ENCODE measurements at regions not wholly inside any gene's neighbourhood (a gene's known extent, or its start where the extent isn't known, plus 50 kb on each side); places are given as distances from the start of the nearest gene placed in this dataset.

DNA sequence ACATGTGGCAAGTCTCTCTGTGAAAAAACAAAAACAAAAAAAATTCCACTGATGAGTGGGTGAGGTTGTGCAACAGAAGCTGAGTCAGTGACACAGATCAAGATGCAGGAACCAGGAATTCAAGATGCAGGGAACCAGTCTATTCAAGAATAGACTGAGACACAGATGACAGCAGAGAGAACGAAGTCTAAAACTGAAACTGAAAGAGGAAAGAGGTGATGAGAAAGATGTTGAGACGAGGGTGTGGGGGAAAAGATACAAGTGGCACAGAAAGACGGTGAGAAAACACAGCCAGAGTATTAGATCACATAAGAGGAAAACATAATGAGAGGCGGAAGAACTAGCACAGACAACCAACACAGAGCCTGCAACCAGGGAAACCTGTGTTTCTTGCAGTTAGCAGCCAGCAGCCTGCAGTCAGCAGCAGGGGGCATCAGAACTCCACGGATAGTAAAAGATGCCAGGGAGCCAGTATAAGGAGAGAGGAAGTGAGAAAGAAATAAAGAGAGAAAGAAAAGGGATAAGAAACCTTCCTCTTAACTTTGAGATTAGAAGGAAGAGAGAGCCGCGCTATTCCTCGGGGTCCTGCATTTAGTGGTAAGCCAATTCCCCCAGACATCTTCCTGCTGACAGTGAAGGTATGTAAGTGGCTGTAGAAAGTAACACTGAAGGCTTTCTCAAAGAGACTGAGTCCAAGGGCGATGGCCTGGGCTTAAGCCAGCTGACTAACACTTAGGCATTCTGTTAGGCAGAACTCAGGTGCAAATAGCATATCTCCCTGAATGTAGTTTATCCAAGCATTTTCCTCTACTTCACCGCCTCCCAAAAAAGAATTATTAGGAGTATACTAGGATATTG, 79.0 kb downstream of the TLR4 start:
- Histone ChIP-seq H3K4me2 (ENCODE audit: low read length) (peak overlapping the region; percentile 93), H3K79me2 (ENCODE audit: insufficient read depth, low read length) (no peaks in the 10 kb centered on the region), H2AFZ (ENCODE audit: low read depth, low read length) (peak overlapping the region; percentile 67), H4K20me1 (ENCODE audit: insufficient read depth, low read length) (no peaks in the 10 kb centered on the region), H3K9ac (ENCODE audit: low read length) (peak overlapping the region; percentile 74), H3K27me3 (ENCODE audit: insufficient read depth, low read length) (no peaks in the 10 kb centered on the region), H3K27ac (ENCODE audit: low read depth, low read length) (no peak overlapping the region), H3K4me1 (ENCODE audit: insufficient read depth, low read length) (no peaks in the 10 kb centered on the region), H3K36me3 (ENCODE audit: insufficient read depth, low read length) (no peaks in the 10 kb centered on the region), H3K9me3 (ENCODE audit: insufficient read depth, low read depth, low read length) (no peaks in the 10 kb centered on the region), H3K4me3 (ENCODE audit: insufficient read depth, low read depth, low read length) (peak overlapping the region; percentile 61)
- Mint-ChIP-seq H3K36me3 (ENCODE audit: low read depth, unreplicated experiment) (no peaks in the 10 kb centered on the region), H3K27ac (ENCODE audit: unreplicated experiment) (no peak overlapping the region), H3K4me1 (ENCODE audit: low read depth, unreplicated experiment) (no peaks in the 10 kb centered on the region), H3K9me3 (ENCODE audit: unreplicated experiment) (no peaks in the 10 kb centered on the region), H3K4me3 (ENCODE audit: unreplicated experiment) (no peak overlapping the region), H3K27me3 (ENCODE audit: low read depth, unreplicated experiment) (no peaks in the 10 kb centered on the region)
- peak; percentile 32 for FAIRE-seq
- TF ChIP-seq, protein P1, sequence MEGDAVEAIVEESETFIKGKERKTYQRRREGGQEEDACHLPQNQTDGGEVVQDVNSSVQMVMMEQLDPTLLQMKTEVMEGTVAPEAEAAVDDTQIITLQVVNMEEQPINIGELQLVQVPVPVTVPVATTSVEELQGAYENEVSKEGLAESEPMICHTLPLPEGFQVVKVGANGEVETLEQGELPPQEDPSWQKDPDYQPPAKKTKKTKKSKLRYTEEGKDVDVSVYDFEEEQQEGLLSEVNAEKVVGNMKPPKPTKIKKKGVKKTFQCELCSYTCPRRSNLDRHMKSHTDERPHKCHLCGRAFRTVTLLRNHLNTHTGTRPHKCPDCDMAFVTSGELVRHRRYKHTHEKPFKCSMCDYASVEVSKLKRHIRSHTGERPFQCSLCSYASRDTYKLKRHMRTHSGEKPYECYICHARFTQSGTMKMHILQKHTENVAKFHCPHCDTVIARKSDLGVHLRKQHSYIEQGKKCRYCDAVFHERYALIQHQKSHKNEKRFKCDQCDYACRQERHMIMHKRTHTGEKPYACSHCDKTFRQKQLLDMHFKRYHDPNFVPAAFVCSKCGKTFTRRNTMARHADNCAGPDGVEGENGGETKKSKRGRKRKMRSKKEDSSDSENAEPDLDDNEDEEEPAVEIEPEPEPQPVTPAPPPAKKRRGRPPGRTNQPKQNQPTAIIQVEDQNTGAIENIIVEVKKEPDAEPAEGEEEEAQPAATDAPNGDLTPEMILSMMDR (IDR thresholded peaks at IDR 0.05; ENCODE audit: insufficient read depth, low read depth, low read length) = peak; percentile 90
- no peak for TF ChIP-seq EZH2 (IDR thresholded peaks at IDR 0.05; ENCODE audit: insufficient read depth, low read length)
- peak; percentile 52 for DNase-seq (ENCODE audit: low read depth)

DNA sequence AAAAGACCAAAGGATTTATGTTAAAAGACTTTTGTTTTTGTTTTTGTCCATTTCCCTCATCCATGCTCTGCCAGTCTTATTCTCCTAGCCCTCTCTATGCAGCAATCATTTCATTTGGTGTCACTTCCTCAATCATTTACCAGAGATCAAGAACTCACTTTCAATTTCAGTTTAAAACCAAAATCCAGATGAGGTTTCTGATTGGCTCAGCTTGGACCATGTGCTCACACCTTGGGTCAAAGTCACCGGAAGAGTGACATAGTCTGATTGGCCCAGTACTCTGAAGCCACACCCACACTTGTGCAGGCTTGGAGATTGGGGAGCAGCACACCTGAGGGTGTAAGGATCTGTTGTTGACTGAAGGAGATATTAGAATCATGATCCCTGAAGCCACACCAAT, 79.6 kb downstream of the TLR4 start:
- H3K9me3 ChIP-seq (ENCODE audit: insufficient read depth, low read depth, low read length) = no peaks in the 10 kb centered on the region
- DNase-seq (ENCODE audit: low read depth) (no peak), FAIRE-seq (no peak)
- Mint-ChIP-seq H3K4me3 (ENCODE audit: unreplicated experiment) (no peak overlapping the region), H3K36me3 (ENCODE audit: low read depth, unreplicated experiment) (no peaks in the 10 kb centered on the region), H3K27me3 (ENCODE audit: low read depth, unreplicated experiment) (no peaks in the 10 kb centered on the region), H3K4me1 (ENCODE audit: low read depth, unreplicated experiment) (peaks cover 4% of the 10 kb centered on the region), H3K9me3 (ENCODE audit: unreplicated experiment) (no peaks in the 10 kb centered on the region), H3K27ac (ENCODE audit: unreplicated experiment) (no peak overlapping the region)
- peak overlapping the region; percentile 93 for H3K4me2 ChIP-seq (ENCODE audit: low read length)
- no peak overlapping the region for H3K4me3 ChIP-seq (ENCODE audit: insufficient read depth, low read depth, low read length)
- no peak for TF ChIP-seq EZH2 (IDR thresholded peaks at IDR 0.05; ENCODE audit: insufficient read depth, low read length)
- TF ChIP-seq, protein P1 (IDR thresholded peaks at IDR 0.05; ENCODE audit: insufficient read depth, low read depth, low read length) = no peak
- no peak overlapping the region for H3K9ac ChIP-seq (ENCODE audit: low read length)
- no peak overlapping the region for H3K27ac ChIP-seq (ENCODE audit: low read depth, low read length)
- H3K36me3 ChIP-seq (ENCODE audit: insufficient read depth, low read length) = no peaks in the 10 kb centered on the region
- no peaks in the 10 kb centered on the region for H3K4me1 ChIP-seq (ENCODE audit: insufficient read depth, low read length)
- no peaks in the 10 kb centered on the region for H3K27me3 ChIP-seq (ENCODE audit: insufficient read depth, low read length)
- H2AFZ ChIP-seq (ENCODE audit: low read depth, low read length) = no peak overlapping the region
- H3K79me2 ChIP-seq (ENCODE audit: insufficient read depth, low read length) = no peaks in the 10 kb centered on the region
- H4K20me1 ChIP-seq (ENCODE audit: insufficient read depth, low read length) = no peaks in the 10 kb centered on the region

DNA sequence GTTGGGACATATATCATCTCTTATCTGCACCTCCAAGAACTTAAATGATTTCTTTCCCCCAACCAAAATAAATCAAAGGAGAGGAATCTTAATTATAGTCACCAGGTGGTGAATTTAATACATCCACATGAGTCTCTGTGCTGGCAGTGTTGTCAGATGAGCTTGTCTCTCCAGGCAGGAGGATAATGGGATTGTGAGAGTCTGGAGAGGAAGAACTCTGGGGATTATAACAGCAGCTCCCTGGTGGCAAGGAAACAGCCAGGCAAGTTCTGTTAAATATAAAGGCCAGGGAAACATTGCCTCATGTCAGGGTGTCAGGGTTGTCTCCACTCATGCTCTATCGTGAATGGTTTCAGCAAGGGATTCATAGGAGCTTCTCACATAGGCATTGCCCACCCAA, 80.8 kb downstream of the TLR4 start:
- Mint-ChIP-seq H3K9me3 (ENCODE audit: unreplicated experiment) (no peaks in the 10 kb centered on the region), H3K27ac (ENCODE audit: unreplicated experiment) (no peak overlapping the region), H3K27me3 (ENCODE audit: low read depth, unreplicated experiment) (no peaks in the 10 kb centered on the region), H3K36me3 (ENCODE audit: low read depth, unreplicated experiment) (no peaks in the 10 kb centered on the region), H3K4me3 (ENCODE audit: unreplicated experiment) (no peak overlapping the region), H3K4me1 (ENCODE audit: low read depth, unreplicated experiment) (peaks cover 6% of the 10 kb centered on the region)
- no peak overlapping the region for H3K9ac ChIP-seq (ENCODE audit: low read length)
- TF ChIP-seq, protein P1 (IDR thresholded peaks at IDR 0.05; ENCODE audit: insufficient read depth, low read depth, low read length) = no peak
- no peak for TF ChIP-seq EZH2 (IDR thresholded peaks at IDR 0.05; ENCODE audit: insufficient read depth, low read length)
- H3K9me3 ChIP-seq (ENCODE audit: insufficient read depth, low read depth, low read length) = no peaks in the 10 kb centered on the region
- H2AFZ ChIP-seq (ENCODE audit: low read depth, low read length) = no peak overlapping the region
- no peaks in the 10 kb centered on the region for H3K79me2 ChIP-seq (ENCODE audit: insufficient read depth, low read length)
- no peaks in the 10 kb centered on the region for H3K36me3 ChIP-seq (ENCODE audit: insufficient read depth, low read length)
- no peak overlapping the region for H3K4me3 ChIP-seq (ENCODE audit: insufficient read depth, low read depth, low read length)
- no peak for DNase-seq (ENCODE audit: low read depth)
- H3K27me3 ChIP-seq (ENCODE audit: insufficient read depth, low read length) = no peaks in the 10 kb centered on the region
- H3K4me1 ChIP-seq (ENCODE audit: insufficient read depth, low read length) = no peaks in the 10 kb centered on the region
- H3K27ac ChIP-seq (ENCODE audit: low read depth, low read length) = no peak overlapping the region
- H3K4me2 ChIP-seq (ENCODE audit: low read length) = no peak overlapping the region
- FAIRE-seq = no peak
- H4K20me1 ChIP-seq (ENCODE audit: insufficient read depth, low read length) = no peaks in the 10 kb centered on the region

All from astrocyte (in vitro differentiated cells and primary cell).